Kidney epithelial cell (primary cell): ENCODE measurements at regions not wholly inside any gene's neighbourhood (a gene's known extent, or its start where the extent isn't known, plus 50 kb on each side); places are given as distances from the start of the nearest gene placed in this dataset.

Experiments used
- DNase-seq: peaks from one replicate; pipeline ENCODE4 v3.0.0-alpha.2; 2010; ENCODE audit warnings: low read depth
- H3K27me3 ChIP-seq: 2 replicates; pipeline ENCODE4 v1.6.0; 2011; ENCODE audit warnings: low read length; ENCODE audit not compliant: control insufficient read depth, insufficient read depth
- H3K36me3 ChIP-seq: 2 replicates; pipeline ENCODE4 v1.5.1; 2011; ENCODE audit warnings: low read length; ENCODE audit not compliant: control insufficient read depth, insufficient read depth
- H3K4me3 ChIP-seq: 2 replicates; pipeline ENCODE4 v1.5.1; 2011; ENCODE audit warnings: low read depth, mild to moderate bottlenecking, control low read depth, low read length
- CTCF ChIP-seq: IDR thresholded peaks from 2 replicates; pipeline ENCODE4 v1.5.1; 2011; ENCODE audit warnings: mild to moderate bottlenecking, moderate library complexity, low read length, control low read depth, inconsistent platforms; ENCODE audit not compliant: insufficient read depth, poor library complexity, severe bottlenecking

- Histone ChIP-seq H3K27me3 (no peaks in the 10 kb centered on the region), H3K36me3 (no peaks in the 10 kb centered on the region), H3K4me3 (no peak overlapping the region)
- DNase-seq, result no peak
- TF ChIP-seq CTCF, result no peak
Observed at GRCh38 chr11:93902921-93903320, 52.5 kb upstream of the VSTM5 start.

DNA sequence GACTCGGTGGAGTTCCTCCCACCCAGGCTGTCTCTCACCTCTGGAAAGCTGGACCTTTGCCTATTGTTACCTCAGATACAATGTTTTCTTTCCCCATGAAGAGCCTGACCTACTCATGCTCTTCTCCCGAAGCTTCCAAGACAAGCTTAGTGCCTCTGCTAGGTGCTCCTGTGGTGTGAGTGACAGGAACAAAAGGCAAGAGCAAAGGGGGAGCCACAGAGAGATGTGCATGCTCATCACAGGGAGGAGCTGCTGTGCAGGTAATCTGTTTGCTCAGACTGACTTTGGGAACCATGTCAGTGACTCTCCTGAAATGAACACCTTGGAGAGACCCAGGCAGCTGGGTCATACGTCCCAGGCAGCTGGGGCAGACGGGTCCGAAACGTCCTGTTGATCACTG lies 53.6 kb upstream of the VSTM5 start:
- no peak for DNase-seq
- no peak for TF ChIP-seq CTCF
- Histone ChIP-seq H3K27me3 (no peaks in the 10 kb centered on the region), H3K4me3 (no peak overlapping the region), H3K36me3 (no peaks in the 10 kb centered on the region)

DNA sequence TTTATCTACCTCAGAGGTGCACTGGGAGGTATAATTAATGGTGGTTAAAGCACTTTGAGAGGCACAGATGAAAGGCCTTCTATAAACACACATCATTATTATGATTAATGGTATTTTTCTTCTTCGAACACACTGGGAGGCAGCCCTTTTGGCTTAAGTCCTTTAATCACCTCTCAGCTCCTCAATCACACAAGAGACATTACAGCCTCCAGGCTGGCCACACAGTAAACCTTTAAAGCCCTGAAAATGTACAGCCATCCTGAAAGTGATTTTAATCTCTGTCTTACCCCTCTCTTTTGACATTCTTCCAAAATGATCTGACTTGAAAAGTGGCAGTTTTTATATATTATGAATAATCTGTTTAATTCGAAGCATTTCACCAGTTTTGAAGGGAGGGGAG lies 54.3 kb upstream of the VSTM5 start:
- H3K4me3 ChIP-seq, result no peak overlapping the region
- TF ChIP-seq CTCF, result no peak
- no peak for DNase-seq

GRCh38 chr11:93905384-93905783 lies 55.0 kb upstream of the VSTM5 start:
- DNase-seq, result no peak
- Histone ChIP-seq H3K36me3 (no peaks in the 10 kb centered on the region), H3K27me3 (no peaks in the 10 kb centered on the region), H3K4me3 (no peak overlapping the region)
- no peak for TF ChIP-seq CTCF

More for the DNA sequence above, 54.3 kb upstream of the VSTM5 start:
- H3K27me3 ChIP-seq, result no peaks in the 10 kb centered on the region
- no peaks in the 10 kb centered on the region for H3K36me3 ChIP-seq

DNA sequence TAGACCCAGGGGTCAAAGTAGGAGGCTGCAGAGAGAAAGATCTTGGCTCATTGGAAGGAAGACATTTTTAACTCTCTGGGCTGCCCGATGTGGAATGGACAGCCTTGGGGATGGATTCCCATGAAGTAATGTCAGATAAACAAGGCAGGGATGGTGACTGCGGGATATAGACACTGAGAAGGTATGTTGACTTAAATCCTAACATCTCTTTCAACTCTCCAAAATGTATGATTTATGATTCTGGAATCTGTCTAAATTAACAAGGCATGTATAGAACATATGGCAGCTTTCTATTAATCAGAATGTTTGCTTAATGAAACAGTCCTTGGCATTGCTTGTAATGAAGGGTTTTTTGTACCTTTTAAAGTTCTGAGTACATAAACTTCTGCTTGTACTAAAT lies 56.1 kb upstream of the VSTM5 start:
- H3K4me3 ChIP-seq, result no peak overlapping the region
- TF ChIP-seq CTCF, result no peak
- no peaks in the 10 kb centered on the region for H3K27me3 ChIP-seq
- no peaks in the 10 kb centered on the region for H3K36me3 ChIP-seq
- DNase-seq, result no peak

DNA sequence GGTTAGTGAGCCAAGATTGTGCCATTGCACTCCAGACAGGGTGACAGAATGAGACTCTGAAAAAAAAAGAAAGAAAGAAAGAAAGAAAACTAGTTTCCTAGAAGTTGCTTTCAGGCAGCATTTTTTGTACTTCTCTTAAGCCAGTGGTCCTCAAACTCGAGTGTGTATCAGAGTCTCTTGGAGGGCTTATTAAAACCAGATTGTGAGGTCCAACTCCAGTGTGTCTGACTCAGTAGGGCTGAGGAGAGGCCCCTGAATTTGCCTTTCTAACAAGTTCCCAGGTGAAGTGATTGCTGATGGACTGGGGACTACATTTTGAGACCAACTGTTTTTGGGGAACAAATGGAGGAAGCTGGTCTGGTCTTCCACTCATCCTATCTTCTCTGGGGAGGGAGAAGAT lies 57.5 kb upstream of the VSTM5 start:
- no peak for DNase-seq
- no peaks in the 10 kb centered on the region for H3K27me3 ChIP-seq
- no peaks in the 10 kb centered on the region for H3K36me3 ChIP-seq
- no peak overlapping the region for H3K4me3 ChIP-seq
- TF ChIP-seq CTCF, result no peak
